BJ (cell line): ENCODE measurements at regions not wholly inside any gene's neighbourhood (a gene's known extent, or its start where the extent isn't known, plus 50 kb on each side); places are given as distances from the start of the nearest gene placed in this dataset.

ENCODE experiments used
- CTCF ChIA-PET: fragments of 350-600 bp; formaldehyde crosslinking; extraction: SDS; loops from one replicate; lab custom pipeline; 2021; ENCODE audit warnings: antibody characterized with exemption, inconsistent platforms; lab: Yijun Ruan, JAX
- POLR2A ChIA-PET: fragments of 300-600 bp; sonication (Branson Sonifier 250); formaldehyde crosslinking; extraction: SDS; loops from one replicate; lab custom pipeline; 2021; ENCODE audit warnings: antibody characterized with exemption; lab: Charles Lee
- DNase-seq: peaks from one replicate; pipeline ENCODE4 v3.0.0-alpha.2; 2011; ENCODE audit warnings: low read depth
- H3K27me3 ChIP-seq: 2 replicates; pipeline ENCODE4 v1.6.0; 2011; ENCODE audit warnings: low read length; ENCODE audit not compliant: control insufficient read depth, insufficient read depth
- H3K36me3 ChIP-seq: 2 replicates; pipeline ENCODE4 v1.5.1; 2011; ENCODE audit warnings: low read length; ENCODE audit not compliant: control insufficient read depth, insufficient read depth
- H3K4me3 ChIP-seq: 2 replicates; pipeline ENCODE4 v1.5.1; 2011; ENCODE audit warnings: low read depth, mild to moderate bottlenecking, control low read depth, low read length
- CTCF ChIP-seq: IDR thresholded peaks from 2 replicates; pipeline ENCODE4 v1.5.1; 2011; ENCODE audit warnings: low read depth, mild to moderate bottlenecking, control low read depth, inconsistent platforms, low read length, moderate library complexity; ENCODE audit not compliant: insufficient read depth

GRCh38 chr5:52564587-52564986 is 223.1 kb upstream of the ITGA1 start:
- H3K4me3 ChIP-seq = no peak overlapping the region
- POLR2A ChIA-PET = no interaction called here
- H3K36me3 ChIP-seq = no peaks in the 10 kb centered on the region
- no peak for DNase-seq
- no peak for TF ChIP-seq CTCF
- CTCF ChIA-PET = no interaction called here
- H3K27me3 ChIP-seq = no peaks in the 10 kb centered on the region

DNA sequence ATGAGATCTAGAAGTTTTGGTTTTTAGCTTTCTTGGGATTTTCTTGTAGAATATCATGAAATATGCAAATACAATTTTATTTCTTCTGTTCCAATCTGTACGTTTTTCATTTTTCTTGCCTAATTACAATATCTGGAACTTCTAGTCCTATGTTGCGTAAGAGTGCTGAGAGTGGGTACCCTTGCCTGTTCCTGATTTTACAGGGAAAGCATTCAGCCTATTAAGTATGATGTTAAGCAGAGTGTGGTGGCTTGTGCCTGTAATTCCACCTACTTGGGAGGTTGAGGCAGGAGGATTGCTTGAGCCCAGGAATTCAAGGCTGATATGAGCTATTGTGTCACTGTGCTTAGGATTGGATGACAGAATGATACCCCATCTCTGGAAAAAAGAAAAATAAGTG is 210.2 kb upstream of the ITGA1 start:
- Histone ChIP-seq H3K36me3 (no peaks in the 10 kb centered on the region), H3K27me3 (no peaks in the 10 kb centered on the region), H3K4me3 (no peak overlapping the region)
- POLR2A ChIA-PET = no interaction called here
- DNase-seq = no peak
- no peak for TF ChIP-seq CTCF
- CTCF ChIA-PET = no interaction called here

DNA sequence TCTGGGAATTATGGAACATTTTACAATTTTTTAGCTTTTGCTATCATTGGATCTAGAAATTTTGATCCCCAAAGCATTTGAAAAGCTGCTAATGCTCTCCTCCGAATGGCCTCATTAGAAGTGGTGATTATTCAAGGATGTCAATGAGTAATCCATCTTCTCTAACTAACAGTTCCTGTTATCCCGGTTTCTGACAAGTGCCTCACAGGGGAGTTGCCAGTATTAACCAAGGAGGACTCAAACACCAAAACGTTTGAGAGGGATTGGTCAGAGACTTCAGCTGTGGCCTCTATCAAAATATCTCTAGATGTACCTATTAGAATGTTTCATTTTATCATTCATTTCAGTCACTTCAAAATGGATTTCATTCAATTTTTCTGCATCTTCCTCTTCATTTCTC is 208.3 kb upstream of the ITGA1 start:
- Histone ChIP-seq H3K4me3 (no peak overlapping the region), H3K27me3 (no peaks in the 10 kb centered on the region), H3K36me3 (no peaks in the 10 kb centered on the region)
- TF ChIP-seq CTCF = no peak
- ChIA-PET POLR2A (no interaction called here), CTCF (no interaction called here)
- no peak for DNase-seq

DNA sequence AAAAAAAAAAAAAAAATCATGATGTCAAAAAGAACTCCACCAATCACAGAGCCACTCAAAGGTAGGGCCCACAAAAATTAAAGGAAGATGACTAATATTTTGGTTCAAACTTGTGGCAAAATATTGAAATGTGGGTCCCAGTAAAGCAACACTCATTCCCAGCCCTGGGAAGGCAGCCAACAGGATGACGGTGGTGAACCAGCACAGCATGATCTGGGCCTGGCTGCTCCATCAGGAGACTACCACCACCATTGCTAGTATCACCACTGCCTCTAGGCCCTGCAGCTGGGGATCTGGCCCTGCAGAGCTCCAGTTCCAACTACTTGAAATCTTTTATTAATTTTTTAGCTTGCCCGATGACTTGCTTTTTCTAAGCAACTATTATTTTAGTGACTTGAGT is 206.8 kb upstream of the ITGA1 start:
- no peaks in the 10 kb centered on the region for H3K36me3 ChIP-seq
- no peaks in the 10 kb centered on the region for H3K27me3 ChIP-seq
- H3K4me3 ChIP-seq = no peak overlapping the region
- ChIA-PET POLR2A (no interaction called here), CTCF (no interaction called here)
- TF ChIP-seq CTCF = no peak
- no peak for DNase-seq

DNA sequence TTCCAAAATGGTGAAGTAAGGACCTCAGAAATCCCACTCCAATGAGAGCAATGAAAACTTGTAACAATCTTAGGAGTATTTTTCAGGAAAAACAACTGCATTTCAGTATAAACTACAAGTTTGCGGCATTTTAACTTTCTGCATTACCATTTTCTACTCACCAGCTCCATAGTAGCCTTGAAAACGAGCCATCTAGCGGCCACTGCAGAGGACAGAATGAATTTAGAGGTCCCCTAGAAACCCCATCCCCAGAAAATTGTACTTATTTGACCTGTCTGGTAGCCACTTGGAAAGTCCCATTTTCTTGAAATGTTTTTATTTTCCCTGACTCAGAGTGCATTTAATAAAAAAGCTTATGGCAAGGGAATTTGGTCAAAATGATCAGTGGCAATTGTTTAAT is 205.4 kb upstream of the ITGA1 start:
- H3K4me3 ChIP-seq = no peak overlapping the region
- CTCF ChIA-PET = no interaction called here
- no peaks in the 10 kb centered on the region for H3K36me3 ChIP-seq
- peak; percentile 30; the same call in 1 of the 2 replicates for TF ChIP-seq CTCF
- no peaks in the 10 kb centered on the region for H3K27me3 ChIP-seq
- POLR2A ChIA-PET = no interaction called here
- DNase-seq = no peak
